HG03039 (cell line): ENCODE measurements at regions not wholly inside any gene's neighbourhood (a gene's known extent, or its start where the extent isn't known, plus 50 kb on each side); places are given as distances from the start of the nearest gene placed in this dataset.

ENCODE experiments used
- ATAC-seq: cut with Tn5 transposase; IDR thresholded peaks from one replicate; pipeline ENCODE4 v1.9.1; 2021; ENCODE audit warnings: mild to moderate bottlenecking, moderate library complexity; ENCODE audit not compliant: unreplicated experiment

- ATAC-seq: no peak
Measured at GRCh38 chr2:147232225-147232669, 612.6 kb upstream of the ACVR2A start.

GRCh38 chr2:147231607-147232006, 613.2 kb upstream of the ACVR2A start:
- peak; percentile 88 for ATAC-seq

GRCh38 chr2:147231081-147231480, 613.7 kb upstream of the ACVR2A start:
- ATAC-seq: no peak

GRCh38 chr2:147227313-147227712, 617.5 kb upstream of the ACVR2A start:
- no peak for ATAC-seq

GRCh38 chr2:147224070-147224469, 620.8 kb upstream of the ACVR2A start:
- ATAC-seq: no peak

- no peak for ATAC-seq
Measured at GRCh38 chr2:147223553-147224060, 621.2 kb upstream of the ACVR2A start.

- ATAC-seq: peak; percentile 89
Measured at GRCh38 chr2:147223119-147223518, 621.7 kb upstream of the ACVR2A start.

- ATAC-seq: no peak
Measured at GRCh38 chr2:147222506-147222905, 622.3 kb upstream of the ACVR2A start.

GRCh38 chr2:147214914-147215313, 629.9 kb upstream of the ACVR2A start:
- ATAC-seq: no peak

GRCh38 chr2:147211484-147211883, 633.3 kb upstream of the ACVR2A start:
- ATAC-seq: no peak

- ATAC-seq: no peak
Measured at GRCh38 chr2:147204102-147204501, 640.7 kb upstream of the ACVR2A start.

- ATAC-seq: no peak
Measured at GRCh38 chr2:147198651-147199171, 646.1 kb upstream of the ACVR2A start.

- ATAC-seq: no peak
Measured at GRCh38 chr2:147197754-147198483, 646.9 kb upstream of the ACVR2A start.

- peak; percentile 84 for ATAC-seq
Measured at GRCh38 chr2:147182260-147182659, 662.6 kb upstream of the ACVR2A start.

GRCh38 chr2:147181351-147182029, 663.3 kb upstream of the ACVR2A start:
- ATAC-seq: peak; percentile 58

GRCh38 chr2:147177071-147177857, 667.6 kb upstream of the ACVR2A start:
- ATAC-seq: no peak

- no peak for ATAC-seq
Measured at GRCh38 chr2:147174824-147175254, 670.0 kb upstream of the ACVR2A start.

GRCh38 chr2:147173798-147174197, 671.0 kb upstream of the ACVR2A start:
- ATAC-seq: no peak

GRCh38 chr2:147173189-147173581, 671.6 kb upstream of the ACVR2A start:
- no peak for ATAC-seq

GRCh38 chr2:147172493-147173188, 672.2 kb upstream of the ACVR2A start:
- ATAC-seq: no peak
